Left cardiac atrium (tissue), 4 donors: ENCODE measurements at regions not wholly inside any gene's neighbourhood (a gene's known extent, or its start where the extent isn't known, plus 50 kb on each side); places are given as distances from the start of the nearest gene placed in this dataset.

Experiments used
- ATAC-seq, 2 donors: fragments of 200-7000 bp; cut with Tn5 transposase; one replicate each; pipeline ENCODE4 v1.9.1; 2020; ENCODE audit warnings: mild to moderate bottlenecking in 2 of 2, moderate library complexity in 2 of 2
- DNase-seq: peaks from one replicate; pipeline ENCODE4 v3.0.0-alpha.2; 2020
- intact Hi-C, 2 donors: fragments of 100-400 bp; cut with DNase I; formaldehyde crosslinking; loops; one replicate each; pipeline versions ENCODE4 v1.14.1 to v1.15.1; 2022 to 2023
- donor health status: DM: no; HTN: yes; CAD: no.
- donor health status: DM: no; HTN: yes; CAD: no; lungs with severe emphysema.
- donor health status: DM: yes; HTN: yes; CAD: no.
- donor health status: Dilated cardiomyopathy.

GRCh38 chr12:90151491-90152015, 442.9 kb upstream of the ATP2B1 start:
- intact Hi-C loops: no loop called here
- no peak for ATAC-seq
- no peak for DNase-seq

DNA sequence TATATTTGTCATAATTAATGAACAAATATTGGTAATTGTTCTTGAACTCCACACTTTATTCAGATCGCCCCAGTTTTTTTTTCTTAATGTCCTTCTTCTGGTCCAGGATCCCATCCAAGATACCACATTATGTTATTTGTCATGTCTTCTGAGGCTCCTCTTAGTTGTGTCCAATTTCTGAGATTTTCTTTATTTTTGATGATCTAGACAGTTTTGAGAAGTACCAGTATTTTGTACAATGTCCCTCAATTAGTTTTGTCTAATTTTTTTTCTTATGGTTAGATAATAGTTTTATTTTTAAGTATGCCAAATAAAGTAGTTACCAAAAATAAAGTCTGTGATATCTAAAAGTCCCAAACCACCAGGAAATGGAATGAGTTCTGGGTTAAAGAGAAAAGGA, 440.8 kb upstream of the ATP2B1 start:
- DNase-seq (no peak), ATAC-seq (no peak)
- intact Hi-C loops: no loop called here

GRCh38 chr12:90129366-90130030, 420.9 kb upstream of the ATP2B1 start:
- DNase-seq (no peak), ATAC-seq (no peak)
- intact Hi-C loops: no loop called here

DNA sequence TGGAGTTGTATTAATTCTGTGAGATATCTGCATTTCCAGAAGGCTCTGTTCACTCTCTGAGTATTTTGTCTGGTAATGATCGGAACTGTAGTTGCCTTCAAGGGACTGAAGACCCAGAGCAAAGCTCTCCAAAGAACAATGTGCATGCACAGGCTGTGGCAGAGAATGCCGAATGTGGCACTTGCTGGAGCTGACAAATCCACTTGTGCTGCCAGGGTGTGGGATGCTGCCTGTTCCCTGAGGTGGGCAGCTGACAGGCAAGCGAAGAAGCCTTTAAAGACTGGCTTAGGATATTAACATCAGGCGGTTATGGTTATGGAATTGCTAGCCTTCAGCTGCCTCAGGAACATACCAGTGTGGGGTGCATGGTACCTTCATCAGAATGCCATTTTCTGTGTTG, 419.9 kb upstream of the ATP2B1 start:
- DNase-seq (no peak), ATAC-seq (no peak)
- intact Hi-C loops: no loop called here

- ATAC-seq (no peak), DNase-seq (no peak)
- intact Hi-C loops: no loop called here
Observed at GRCh38 chr12:90126125-90126524, 417.5 kb upstream of the ATP2B1 start.

DNA sequence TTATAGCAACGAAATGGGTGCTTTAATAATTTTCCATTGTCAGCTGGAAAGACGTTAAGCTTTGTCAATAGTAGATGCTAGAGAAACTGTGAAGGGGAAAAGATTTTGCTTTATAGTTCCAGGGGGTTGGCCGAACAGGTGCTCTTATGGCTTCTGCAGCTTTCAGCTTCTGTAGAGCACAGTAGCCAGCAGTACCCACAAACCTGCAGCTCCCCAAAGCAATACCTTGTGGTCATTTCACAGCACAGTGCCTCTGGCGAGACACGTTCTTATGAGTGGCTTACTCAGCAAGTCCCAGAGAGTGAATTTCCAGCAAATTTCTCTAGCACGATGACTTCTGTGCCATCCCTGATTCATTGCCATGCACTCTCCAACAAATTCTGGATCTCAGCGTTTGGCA, 416.3 kb upstream of the ATP2B1 start:
- intact Hi-C loops: no loop called here
- ATAC-seq (no peak), DNase-seq (no peak)

DNA sequence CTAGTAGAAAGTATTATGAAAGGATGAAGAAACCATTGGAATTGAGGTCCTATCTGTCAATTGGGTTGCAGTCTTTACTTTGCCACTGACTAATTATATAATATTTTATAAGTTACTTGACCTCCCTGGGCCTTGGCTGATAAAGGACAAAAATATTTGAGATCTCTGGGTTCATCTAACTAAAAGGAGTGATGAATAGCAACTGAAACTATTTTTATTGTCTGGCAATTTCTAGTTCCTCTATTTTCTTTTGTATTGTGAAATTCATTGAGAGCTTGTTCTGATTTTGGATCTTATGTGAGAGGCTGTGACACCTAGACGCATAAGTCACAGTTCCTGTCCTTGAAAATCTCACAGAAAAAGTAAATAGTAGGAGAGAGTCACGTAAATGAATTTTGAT, 415.7 kb upstream of the ATP2B1 start:
- ATAC-seq (no peak), DNase-seq (no peak)
- intact Hi-C loops: no loop called here

GRCh38 chr12:90122681-90123080, 414.0 kb upstream of the ATP2B1 start:
- no peak for ATAC-seq
- intact Hi-C loops: no loop called here

DNA sequence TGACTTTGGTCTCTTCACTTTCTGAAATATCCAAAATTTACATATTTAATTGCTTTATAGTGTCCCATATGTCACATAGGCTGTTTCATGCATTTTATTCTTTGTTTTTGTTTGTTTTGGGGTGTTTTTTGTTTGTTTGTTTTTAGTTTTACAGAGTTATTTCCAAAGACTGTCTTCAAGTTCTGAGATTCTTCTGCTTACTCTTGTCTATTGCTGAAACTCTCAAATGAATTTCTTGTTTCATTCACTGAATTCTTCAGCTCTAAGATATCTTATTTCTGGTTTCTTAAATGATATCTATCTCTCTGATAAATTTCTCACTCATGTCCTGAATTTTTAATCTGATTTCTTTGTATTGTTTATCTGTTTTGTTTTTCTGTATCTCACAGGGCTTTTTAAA, 412.0 kb upstream of the ATP2B1 start:
- ATAC-seq (no peak), DNase-seq (no peak)
- intact Hi-C loops: no loop called here

More at GRCh38 chr12:90122681-90123080, 414.0 kb upstream of the ATP2B1 start:
- DNase-seq: no peak

DNA sequence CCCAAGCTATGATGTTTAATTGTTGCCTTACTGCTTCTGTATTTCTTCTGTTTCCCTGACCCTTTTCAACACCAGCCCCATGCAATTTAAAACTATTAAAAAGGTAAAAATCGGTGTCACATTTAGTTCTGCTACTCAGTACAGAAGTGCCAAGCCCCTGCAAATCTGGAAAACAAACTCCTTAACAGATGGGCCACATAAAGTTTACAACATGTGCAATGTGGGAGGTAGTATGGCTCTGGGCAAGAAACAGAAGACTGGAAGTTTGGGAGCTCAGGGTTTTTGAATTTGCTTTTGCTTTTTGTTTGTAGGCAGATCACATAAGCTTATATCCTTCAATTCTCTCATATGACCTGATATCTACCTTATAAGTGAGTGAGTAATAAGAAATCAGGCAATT, 404.0 kb upstream of the ATP2B1 start:
- DNase-seq (no peak), ATAC-seq (no peak)
- intact Hi-C loops: no loop called here

GRCh38 chr12:90111791-90112580, 403.3 kb upstream of the ATP2B1 start:
- no peak for DNase-seq
- no peak for ATAC-seq
- intact Hi-C loops: no loop called here

- no peak for DNase-seq
- no peak for ATAC-seq
- intact Hi-C loops: no loop called here
Observed at GRCh38 chr12:90106568-90106967, 397.9 kb upstream of the ATP2B1 start.

DNA sequence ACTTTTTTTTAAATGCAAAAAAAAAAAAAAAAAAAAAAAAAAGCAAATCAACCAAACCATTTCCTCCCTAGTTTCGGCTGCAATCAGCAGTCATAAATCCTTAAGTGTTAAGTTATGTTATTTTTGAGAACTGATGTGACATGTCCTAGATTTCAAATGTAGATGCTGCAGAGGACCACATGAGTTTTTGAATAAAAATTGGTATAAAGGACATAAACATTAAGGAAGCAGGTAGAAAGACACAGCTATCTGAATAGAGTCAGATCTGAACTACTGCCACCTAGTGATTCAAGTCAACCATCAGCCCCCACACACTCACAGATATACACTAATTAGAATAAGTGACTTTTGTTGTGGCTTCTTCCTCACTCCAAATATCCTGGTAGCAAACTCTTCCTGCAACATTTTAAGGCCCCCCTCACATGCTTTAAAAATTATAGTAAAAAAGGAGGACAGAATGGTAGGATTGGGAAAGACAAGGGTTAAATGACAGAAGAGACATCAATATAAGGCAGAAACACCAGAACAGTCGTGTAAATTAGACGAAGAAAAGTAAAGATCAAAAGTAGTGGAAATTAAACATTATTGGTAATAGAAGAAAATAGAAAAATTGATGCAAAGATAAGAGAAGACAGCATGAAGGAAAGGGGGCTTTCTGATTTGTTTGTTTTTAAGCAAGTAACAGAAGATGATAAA, 394.5 kb upstream of the ATP2B1 start:
- peak in 1 of 2 donors; percentile 55 for ATAC-seq
- no peak for DNase-seq
- intact Hi-C loops: no loop called here

GRCh38 chr12:90100579-90100978, 391.9 kb upstream of the ATP2B1 start:
- intact Hi-C loops: no loop called here
- no peak for DNase-seq
- no peak for ATAC-seq

DNA sequence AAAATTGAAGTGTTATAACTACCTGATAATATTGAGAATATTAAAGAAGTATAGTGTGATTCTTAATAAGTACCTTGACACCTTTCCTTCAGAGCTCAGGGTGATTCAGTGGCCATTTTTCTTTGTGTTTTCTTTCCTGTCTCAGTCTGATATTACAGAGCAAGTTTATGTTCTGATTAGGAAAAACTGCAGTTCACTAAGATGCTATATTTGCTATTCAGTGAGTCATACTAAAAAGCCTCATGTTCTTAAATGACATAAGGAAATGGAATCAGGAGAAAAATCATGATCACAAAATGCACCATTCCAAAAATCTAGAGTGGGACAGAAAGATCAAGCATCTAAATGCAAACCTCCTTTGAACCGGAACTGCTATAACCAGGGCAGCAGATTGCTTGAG, 390.6 kb upstream of the ATP2B1 start:
- ATAC-seq (no peak), DNase-seq (no peak)
- intact Hi-C loops: no loop called here

DNA sequence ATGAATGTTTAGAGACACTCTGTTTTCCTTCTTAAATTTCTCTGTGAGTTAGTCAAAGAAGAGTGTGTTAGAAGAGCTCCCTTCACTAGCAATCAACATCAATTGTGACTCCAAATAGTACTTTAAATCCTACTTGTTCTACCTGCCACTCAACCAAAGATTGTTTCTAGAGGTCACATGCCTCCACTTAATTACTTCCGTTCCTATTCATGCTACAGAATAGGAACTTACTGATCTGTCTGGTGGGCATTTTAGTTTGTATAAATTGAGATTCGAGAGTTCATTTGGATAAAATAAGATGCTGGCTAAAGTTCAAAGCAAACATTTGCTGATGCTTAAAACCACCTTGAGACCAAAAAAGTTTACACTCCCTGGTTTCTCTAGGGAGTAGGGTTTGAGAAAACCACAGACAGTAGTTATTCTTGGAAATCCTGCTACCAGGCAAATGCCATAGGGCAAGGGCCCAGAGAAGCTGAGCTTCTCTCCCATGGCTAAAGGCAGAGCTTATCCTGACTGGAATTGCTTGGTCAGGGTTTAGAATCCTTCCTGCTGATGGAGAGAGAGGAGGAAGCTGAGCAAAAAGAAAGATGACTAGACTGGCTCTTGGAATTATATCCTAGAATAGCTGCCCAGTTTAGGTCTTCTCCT, 389.6 kb upstream of the ATP2B1 start:
- intact Hi-C loops: no loop called here
- DNase-seq: no peak
- no peak for ATAC-seq

DNA sequence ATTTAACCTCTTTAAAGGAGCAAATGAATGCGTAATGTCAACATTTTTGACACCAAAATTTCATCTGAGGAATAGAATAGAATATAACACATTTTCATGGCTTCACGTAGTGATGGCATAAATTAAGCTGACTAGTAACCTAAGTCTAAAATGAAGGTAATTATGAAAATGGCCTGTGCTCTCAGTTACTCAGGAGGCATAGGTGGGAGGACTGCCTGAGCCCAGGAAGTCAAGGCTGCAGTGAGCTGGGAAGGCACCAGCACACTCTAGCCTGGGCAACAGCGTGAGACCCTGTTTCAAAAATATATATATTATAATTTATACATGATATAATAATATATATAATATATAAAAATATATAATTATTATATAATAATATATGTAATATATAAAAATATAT, 383.2 kb upstream of the ATP2B1 start:
- intact Hi-C loops: no loop called here
- DNase-seq (no peak), ATAC-seq (no peak)

DNA sequence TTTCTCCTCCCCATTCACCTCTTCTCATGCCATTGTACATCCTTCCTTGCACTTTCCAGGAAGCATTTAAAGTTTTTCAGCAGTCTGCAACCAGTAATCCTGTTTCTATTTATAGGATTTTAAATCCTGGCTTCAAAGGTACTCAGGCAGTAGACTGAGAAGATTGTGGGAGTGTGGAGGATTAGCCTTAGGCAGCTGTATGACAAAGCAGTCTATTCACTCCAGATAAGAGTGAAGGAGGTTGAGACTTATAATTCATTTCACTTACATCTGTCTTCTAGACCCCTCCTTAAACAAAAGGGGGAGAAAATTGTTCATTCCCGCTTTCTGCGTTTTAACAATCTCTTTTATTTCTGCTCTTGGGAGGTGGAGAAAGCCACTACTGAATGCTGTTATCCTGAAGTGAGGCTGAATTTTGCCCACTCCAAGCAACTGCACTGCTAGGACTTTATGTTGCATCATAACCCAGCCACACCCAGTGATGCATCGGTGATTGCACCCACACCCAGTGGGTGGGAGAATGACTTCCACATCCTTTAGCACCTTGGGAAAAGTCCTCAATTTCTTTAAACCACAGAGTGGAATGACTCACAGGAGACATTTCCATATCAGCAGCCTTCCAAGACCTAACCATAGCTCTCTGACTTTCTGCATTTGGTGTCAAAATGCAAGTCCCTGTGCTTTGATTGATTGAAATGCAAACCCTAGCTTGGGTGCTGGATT, 382.5 kb upstream of the ATP2B1 start:
- intact Hi-C loops: no loop called here
- peak; percentile 56 for DNase-seq
- peak; percentile 38 to 98 for ATAC-seq

DNA sequence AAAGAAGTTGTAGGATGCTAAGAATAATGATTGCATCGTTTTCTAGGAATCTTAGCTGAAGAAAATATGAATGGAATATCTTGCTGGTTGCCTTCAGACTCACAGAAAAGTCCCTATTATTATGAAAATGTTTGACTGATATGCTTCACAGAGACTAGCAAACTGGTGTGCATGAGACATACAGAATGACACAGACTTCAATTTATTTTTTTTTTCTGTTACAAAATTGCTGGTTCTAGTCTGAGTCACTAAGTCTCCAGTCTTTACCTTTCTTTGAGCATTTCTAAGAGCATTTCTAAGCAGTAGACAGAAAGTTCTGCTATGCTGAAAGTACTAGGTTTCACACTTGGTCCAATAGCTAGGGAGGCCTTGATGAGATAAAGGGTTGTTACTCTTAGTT, 377.6 kb upstream of the ATP2B1 start:
- intact Hi-C loops: no loop called here
- ATAC-seq (no peak), DNase-seq (no peak)
